ENCODE measurements at regions not wholly inside any gene's neighbourhood (a gene's known extent, or its start where the extent isn't known, plus 50 kb on each side); places are given as distances from the start of the nearest gene placed in this dataset.

DNA sequence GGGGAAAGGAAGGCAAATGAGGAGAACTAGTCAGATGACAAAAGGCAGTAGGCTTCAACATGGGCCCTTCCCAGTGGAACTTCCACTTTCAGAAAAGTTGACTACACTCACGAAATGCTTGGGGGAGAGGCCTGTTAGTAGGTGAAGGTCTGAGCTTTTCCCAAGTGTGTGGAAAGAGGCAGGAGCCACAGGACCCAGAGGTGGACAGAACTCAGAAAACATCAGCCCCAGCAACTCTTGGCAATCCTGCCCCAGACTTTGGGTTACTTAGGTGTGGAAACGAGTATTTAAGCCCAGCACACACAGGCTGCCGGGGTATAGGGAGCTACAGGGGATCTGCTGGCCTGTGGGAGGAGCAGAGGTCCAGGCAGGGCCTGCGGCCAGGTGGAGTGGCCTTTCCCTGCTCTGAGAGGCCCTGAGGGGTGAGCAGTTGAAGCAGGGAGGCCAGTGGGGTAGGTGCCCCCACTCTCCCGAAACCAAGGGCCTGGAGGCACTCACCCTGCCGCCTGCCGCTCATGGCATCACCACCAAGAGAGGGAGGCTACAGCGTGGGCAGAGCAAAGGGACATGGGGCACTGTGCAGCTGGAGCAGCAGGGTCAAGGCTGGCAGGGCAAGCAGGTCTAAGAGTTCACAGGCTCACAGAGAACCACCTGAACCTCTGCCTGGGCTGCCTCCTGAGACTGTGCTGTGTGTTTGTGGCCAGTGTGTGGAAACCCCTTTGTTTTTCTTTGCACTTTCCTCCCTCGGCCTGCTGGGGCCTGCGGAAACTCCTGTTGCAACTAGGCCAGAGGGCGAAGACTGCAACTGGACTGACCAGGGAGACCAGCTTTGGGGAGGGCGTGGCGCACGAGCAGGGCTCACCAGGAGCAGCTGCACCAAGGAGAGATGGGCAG, 130.7 kb upstream of the SERTAD2 start (continued):
- TF ChIP-seq, protein P1, sequence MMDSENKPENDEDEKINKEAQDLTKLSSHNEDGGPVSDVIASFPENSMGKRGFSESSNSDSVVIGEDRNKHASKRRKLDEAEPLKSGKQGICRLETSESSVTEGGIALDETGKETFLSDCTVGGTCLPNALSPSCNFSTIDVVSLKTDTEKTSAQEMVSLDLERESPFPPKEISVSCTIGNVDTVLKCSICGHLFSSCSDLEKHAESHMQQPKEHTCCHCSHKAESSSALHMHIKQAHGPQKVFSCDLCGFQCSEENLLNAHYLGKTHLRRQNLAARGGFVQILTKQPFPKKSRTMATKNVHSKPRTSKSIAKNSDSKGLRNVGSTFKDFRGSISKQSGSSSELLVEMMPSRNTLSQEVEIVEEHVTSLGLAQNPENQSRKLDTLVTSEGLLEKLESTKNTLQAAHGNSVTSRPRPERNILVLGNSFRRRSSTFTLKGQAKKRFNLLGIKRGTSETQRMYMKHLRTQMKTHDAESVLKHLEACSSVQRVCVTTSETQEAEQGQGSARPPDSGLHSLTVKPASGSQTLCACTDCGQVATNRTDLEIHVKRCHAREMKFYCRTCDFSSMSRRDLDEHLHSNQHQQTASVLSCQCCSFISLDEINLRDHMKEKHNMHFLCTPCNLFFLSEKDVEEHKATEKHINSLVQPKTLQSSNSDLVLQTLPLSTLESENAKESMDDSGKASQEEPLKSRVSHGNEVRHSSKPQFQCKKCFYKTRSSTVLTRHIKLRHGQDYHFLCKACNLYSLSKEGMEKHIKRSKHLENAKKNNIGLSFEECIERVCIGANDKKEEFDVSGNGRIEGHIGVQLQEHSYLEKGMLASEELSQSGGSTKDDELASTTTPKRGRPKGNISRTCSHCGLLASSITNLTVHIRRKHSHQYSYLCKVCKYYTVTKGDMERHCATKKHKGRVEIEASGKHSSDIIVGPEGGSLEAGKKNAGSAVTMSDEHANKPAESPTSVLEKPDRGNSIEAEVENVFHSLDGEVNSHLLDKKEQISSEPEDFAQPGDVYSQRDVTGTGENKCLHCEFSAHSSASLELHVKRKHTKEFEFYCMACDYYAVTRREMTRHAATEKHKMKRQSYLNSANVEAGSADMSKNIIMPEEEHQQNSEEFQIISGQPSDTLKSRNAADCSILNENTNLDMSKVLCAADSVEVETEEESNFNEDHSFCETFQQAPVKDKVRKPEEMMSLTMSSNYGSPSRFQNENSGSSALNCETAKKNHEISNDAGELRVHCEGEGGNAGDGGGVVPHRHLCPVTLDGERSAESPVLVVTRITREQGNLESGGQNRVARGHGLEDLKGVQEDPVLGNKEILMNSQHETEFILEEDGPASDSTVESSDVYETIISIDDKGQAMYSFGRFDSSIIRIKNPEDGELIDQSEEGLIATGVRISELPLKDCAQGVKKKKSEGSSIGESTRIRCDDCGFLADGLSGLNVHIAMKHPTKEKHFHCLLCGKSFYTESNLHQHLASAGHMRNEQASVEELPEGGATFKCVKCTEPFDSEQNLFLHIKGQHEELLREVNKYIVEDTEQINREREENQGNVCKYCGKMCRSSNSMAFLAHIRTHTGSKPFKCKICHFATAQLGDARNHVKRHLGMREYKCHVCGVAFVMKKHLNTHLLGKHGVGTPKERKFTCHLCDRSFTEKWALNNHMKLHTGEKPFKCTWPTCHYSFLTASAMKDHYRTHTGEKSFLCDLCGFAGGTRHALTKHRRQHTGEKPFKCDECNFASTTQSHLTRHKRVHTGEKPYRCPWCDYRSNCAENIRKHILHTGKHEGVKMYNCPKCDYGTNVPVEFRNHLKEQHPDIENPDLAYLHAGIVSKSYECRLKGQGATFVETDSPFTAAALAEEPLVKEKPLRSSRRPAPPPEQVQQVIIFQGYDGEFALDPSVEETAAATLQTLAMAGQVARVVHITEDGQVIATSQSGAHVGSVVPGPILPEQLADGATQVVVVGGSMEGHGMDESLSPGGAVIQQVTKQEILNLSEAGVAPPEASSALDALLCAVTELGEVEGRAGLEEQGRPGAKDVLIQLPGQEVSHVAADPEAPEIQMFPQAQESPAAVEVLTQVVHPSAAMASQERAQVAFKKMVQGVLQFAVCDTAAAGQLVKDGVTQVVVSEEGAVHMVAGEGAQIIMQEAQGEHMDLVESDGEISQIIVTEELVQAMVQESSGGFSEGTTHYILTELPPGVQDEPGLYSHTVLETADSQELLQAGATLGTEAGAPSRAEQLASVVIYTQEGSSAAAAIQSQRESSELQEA (CRISPR knock-in tag; IDR thresholded peaks at IDR 0.05; ENCODE audit: not compliant biosample characterization) = no peak
- TF ChIP-seq ZNF232 (CRISPR knock-in tag; IDR thresholded peaks at IDR 0.05; ENCODE audit: borderline replicate concordance) (peak; percentile 65; the same call in 1 of the 2 replicates), ZNF562 (CRISPR knock-in tag; IDR thresholded peaks at IDR 0.05; ENCODE audit: borderline replicate concordance) (no peak), ZNF224 (CRISPR knock-in tag; IDR thresholded peaks at IDR 0.05) (no peak), MLLT10 (CRISPR knock-in tag; IDR thresholded peaks at IDR 0.05) (no peak), TRIM24 (CRISPR knock-in tag; IDR thresholded peaks at IDR 0.05) (no peak), HNRNPLL (IDR thresholded peaks at IDR 0.05; ENCODE audit: low read depth, low read length, poor library complexity, severe bottlenecking) (peak; percentile 32), FOXA1 (IDR thresholded peaks at IDR 0.05) (no peak), FOXA1 (CRISPR knock-in tag; IDR thresholded peaks at IDR 0.05) (no peak), PLRG1 (conservative IDR thresholded peaks at IDR 0.05) (no peak), FOXJ3 (CRISPR knock-in tag; IDR thresholded peaks at IDR 0.05; ENCODE audit: borderline replicate concordance) (peak; percentile 48; the same call in 1 of the 2 replicates), ZNF337 (CRISPR knock-in tag; IDR thresholded peaks at IDR 0.05; ENCODE audit: borderline replicate concordance, low read depth) (no peak), ZNF781 (CRISPR knock-in tag; IDR thresholded peaks at IDR 0.05; ENCODE audit: borderline replicate concordance, not compliant biosample characterization) (no peak), ATF7-NPFF (CRISPR knock-in tag; IDR thresholded peaks at IDR 0.05; ENCODE audit: low read depth) (0 out of 2 replicates have a peak, but pooled peaks have one; percentile 15), ETV5 (CRISPR knock-in tag; IDR thresholded peaks at IDR 0.05; ENCODE audit: borderline replicate concordance) (peak; percentile 27; the same call in 1 of the 2 replicates), RORA (CRISPR knock-in tag; IDR thresholded peaks at IDR 0.05) (no peak), ZNF773 (CRISPR knock-in tag; IDR thresholded peaks at IDR 0.05; ENCODE audit: borderline replicate concordance) (no peak), SALL2 (CRISPR knock-in tag; IDR thresholded peaks at IDR 0.05) (peak; percentile 30; the same call in 1 of the 2 replicates), GATAD2A (CRISPR knock-in tag; IDR thresholded peaks at IDR 0.05) (peak; percentile 81), ZNF382 (CRISPR knock-in tag; IDR thresholded peaks at IDR 0.05; ENCODE audit: borderline replicate concordance) (no peak)
- TF ChIP-seq, protein P2, sequence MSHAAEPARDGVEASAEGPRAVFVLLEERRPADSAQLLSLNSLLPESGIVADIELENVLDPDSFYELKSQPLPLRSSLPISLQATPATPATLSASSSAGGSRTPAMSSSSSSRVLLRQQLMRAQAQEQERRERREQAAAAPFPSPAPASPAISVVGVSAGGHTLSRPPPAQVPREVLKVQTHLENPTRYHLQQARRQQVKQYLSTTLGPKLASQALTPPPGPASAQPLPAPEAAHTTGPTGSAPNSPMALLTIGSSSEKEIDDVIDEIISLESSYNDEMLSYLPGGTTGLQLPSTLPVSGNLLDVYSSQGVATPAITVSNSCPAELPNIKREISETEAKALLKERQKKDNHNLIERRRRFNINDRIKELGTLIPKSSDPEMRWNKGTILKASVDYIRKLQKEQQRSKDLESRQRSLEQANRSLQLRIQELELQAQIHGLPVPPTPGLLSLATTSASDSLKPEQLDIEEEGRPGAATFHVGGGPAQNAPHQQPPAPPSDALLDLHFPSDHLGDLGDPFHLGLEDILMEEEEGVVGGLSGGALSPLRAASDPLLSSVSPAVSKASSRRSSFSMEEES (CRISPR knock-in tag; IDR thresholded peaks at IDR 0.05) = no peak

Measured in HepG2 (cell line).